K562 (cell line): ENCODE measurements at regions not wholly inside any gene's neighbourhood (a gene's known extent, or its start where the extent isn't known, plus 50 kb on each side); places are given as distances from the start of the nearest gene placed in this dataset.

Experiments
- ATAC-seq: fragments of 200-7000 bp; cut with Tn5 transposase; 3 replicates; pipeline ENCODE4 v1.9.1; 2020; ENCODE audit warnings: moderate library complexity
- BruUV-seq: library from RNA; stranded (reverse); fragments of 400-500 nt; replicated peaks from 2 replicates; lab custom pipeline; 2021; lab: Mats Ljungman, UMichigan
- CTCF ChIA-PET: fragments of 300-600 bp; formaldehyde crosslinking; extraction: SDS; loops from one replicate; lab custom pipeline; 2021; ENCODE audit warnings: low intra/inter-chr PET ratio; lab: Yijun Ruan, JAX
- POLR2A ChIA-PET: fragments of 300-600, 350-650 bp; sonication (Branson Sonifier 250); formaldehyde crosslinking; extraction: SDS; loops from one replicate; lab custom pipeline; 2021; ENCODE audit warnings: antibody characterized with exemption, inconsistent platforms; lab: Yijun Ruan, JAX
- DNase-seq, 4 experiments: peaks; one replicate each; pipeline versions ENCODE4 v3.0.0 to v3.0.0-alpha.2; 2011 to 2018; ENCODE audit warnings: low spot score in 3 of 4, mixed read lengths in 3 of 4; ENCODE audit errors: extremely low read depth in 1 of 4
- FAIRE-seq: peaks from 2 replicates; lab custom pipeline; 2011; peaks lifted over from hg19 to GRCh38; lab: Jason Lieb, UNC
- H2AFZ ChIP-seq: 2 replicates; pipeline ENCODE4 v1.6.0; 2011; ENCODE audit warnings: low read depth, low read length, control low read depth, inconsistent platforms
- H3K27ac ChIP-seq: fragments of 200-600 bp; 3 replicates; pipeline ENCODE4 v1.8.0; 2011; ENCODE audit warnings: low read depth, mild to moderate bottlenecking, control low read depth, inconsistent platforms, low read length, moderate library complexity, mixed read lengths; ENCODE audit errors: extremely low read depth
- H3K27me3 ChIP-seq, 2 experiments: fragments of 300-600 bp in 1 of 2; 2 replicates in 1 of 2; 3 replicates in 1 of 2; pipeline versions ENCODE4 v1.6.0 to v1.8.0; 2011; ENCODE audit warnings: inconsistent platforms in 2 of 2, low read length in 2 of 2, mild to moderate bottlenecking in 1 of 2, mixed read lengths in 1 of 2, moderate library complexity in 1 of 2; ENCODE audit not compliant: control insufficient read depth in 2 of 2, insufficient read depth in 2 of 2
- H3K36me3 ChIP-seq: fragments of 300-600 bp; 3 replicates; pipeline ENCODE4 v1.8.0; 2011; ENCODE audit warnings: mild to moderate bottlenecking, low read length, inconsistent platforms; ENCODE audit not compliant: control insufficient read depth, insufficient read depth
- H3K4me1 ChIP-seq, 2 experiments: fragments of 200-600 bp in 1 of 2; replicated peaks in 1 of 2; 2 replicates in 1 of 2; 3 replicates in 1 of 2; pipeline versions ENCODE4 v1.5.1 to v1.8.0; 2011; ENCODE audit warnings: inconsistent platforms in 2 of 2, low read length in 2 of 2, mild to moderate bottlenecking in 1 of 2, mixed read lengths in 1 of 2, moderate library complexity in 1 of 2; ENCODE audit not compliant: control insufficient read depth in 2 of 2, insufficient read depth in 2 of 2
- H3K4me2 ChIP-seq: 2 replicates; pipeline ENCODE4 v1.6.1; 2011; ENCODE audit warnings: low read length, control low read depth, inconsistent platforms, mixed read lengths; ENCODE audit not compliant: insufficient read depth
- H3K4me3 ChIP-seq: fragments of 200-600 bp; sonication (generic), shearing (Covaris generic); 2 replicates; pipeline ENCODE4 v1.5.1; 2016; ENCODE audit warnings: control low read depth, inconsistent platforms
- H3K79me2 ChIP-seq: fragments of 200-600 bp; 3 replicates; pipeline ENCODE4 v1.8.0; 2011; ENCODE audit warnings: low read length, inconsistent platforms; ENCODE audit not compliant: control insufficient read depth, insufficient read depth
- H3K9ac ChIP-seq, 2 experiments: 2 replicates each; pipeline versions ENCODE4 v1.6.0 to v1.6.1; 2011; ENCODE audit warnings: low read depth in 2 of 2, low read length in 2 of 2, control low read depth in 1 of 2, inconsistent platforms in 1 of 2, mild to moderate bottlenecking in 1 of 2, mixed read lengths in 1 of 2; ENCODE audit not compliant: insufficient read depth in 1 of 2
- H3K9me1 ChIP-seq: one replicate; pipeline ENCODE4 v1.6.0; 2011; ENCODE audit warnings: inconsistent platforms, mild to moderate bottlenecking, low read length, moderate library complexity; ENCODE audit not compliant: control insufficient read depth, insufficient read depth
- H3K9me3 ChIP-seq: replicated peaks from 2 replicates; pipeline ENCODE4 v1.5.1; 2011; ENCODE audit warnings: low read depth, low read length, inconsistent platforms; ENCODE audit not compliant: control insufficient read depth, insufficient read depth
- H4K20me1 ChIP-seq: replicated peaks from 2 replicates; pipeline ENCODE4 v1.6.1; 2011; ENCODE audit warnings: low read length, inconsistent platforms, mixed read lengths; ENCODE audit not compliant: control insufficient read depth, insufficient read depth
- ATF6 ChIP-seq: sonication (generic); formaldehyde crosslinking; IDR thresholded peaks from 2 replicates; pipeline ENCODE4 v1.4.0; 2020; ENCODE audit warnings: mild to moderate bottlenecking, missing genetic modification reagents
- BRF2 ChIP-seq: IDR thresholded peaks from 3 replicates; pipeline ENCODE4 v1.6.1; 2011; ENCODE audit warnings: borderline replicate concordance, mild to moderate bottlenecking; ENCODE audit not compliant: insufficient read length, insufficient read depth
- CTCFL ChIP-seq: IDR thresholded peaks from 2 replicates; pipeline ENCODE4 v1.6.1; 2011; ENCODE audit warnings: borderline replicate concordance, low read depth, mild to moderate bottlenecking, moderate library complexity, low read length; ENCODE audit not compliant: insufficient read depth, poor library complexity, severe bottlenecking
- FOS ChIP-seq: IDR thresholded peaks from 3 replicates; pipeline ENCODE4 v1.6.1; 2011; ENCODE audit not compliant: insufficient read length; ENCODE audit errors: extremely low read depth
- FOXK2 ChIP-seq, 2 experiments: fragments of 450-650 bp; IDR thresholded peaks in 1 of 2; conservative IDR thresholded peaks in 1 of 2; 2 replicates each; pipeline ENCODE4 v1.6.1; 2016; ENCODE audit warnings: low read depth in 2 of 2, mild to moderate bottlenecking in 1 of 2
- GABPA ChIP-seq: fragments of 200-800 bp; sonication (Bioruptor generic); conservative IDR thresholded peaks from 2 replicates; pipeline ENCODE4 v1.6.1; 2016; ENCODE audit warnings: low read depth, missing genetic modification characterization, missing compliant biosample characterization
- HMGXB4 ChIP-seq: sonication (generic); formaldehyde crosslinking; IDR thresholded peaks from 2 replicates; pipeline ENCODE4 v1.8.1; 2023; ENCODE audit warnings: mild to moderate bottlenecking, missing genetic modification reagents
- HOMEZ ChIP-seq: fragments of 250-450 bp; sonication (Bioruptor Pico); IDR thresholded peaks from 2 replicates; pipeline ENCODE4 v1.4.0; 2020; ENCODE audit warnings: mild to moderate bottlenecking, moderate library complexity
- POLR3G ChIP-seq: IDR thresholded peaks from 2 replicates; pipeline ENCODE4 v1.6.1; 2011; ENCODE audit not compliant: insufficient read length, insufficient replicate concordance; ENCODE audit errors: extremely low read depth
- RFX5 ChIP-seq: IDR thresholded peaks from 2 replicates; pipeline ENCODE4 v1.6.1; 2011; ENCODE audit warnings: low read depth, mild to moderate bottlenecking, improper control_type of control experiment, low read length
- SUPT5H ChIP-seq: fragments of 450-650 bp; IDR thresholded peaks from 2 replicates; pipeline ENCODE4 v1.6.1; 2016
- ZNF76 ChIP-seq: fragments of 250-450 bp; sonication (Bioruptor Pico); IDR thresholded peaks from 2 replicates; pipeline ENCODE4 v1.4.0; 2020; ENCODE audit warnings: mild to moderate bottlenecking, moderate library complexity, borderline replicate concordance
- WGBS: fragments of 100-300 bp; shearing (Covaris generic); methylation state at CpG from one replicate; pipeline ENCODE4 v1.1.6; 2016; ENCODE audit warnings: low coverage, mixed read lengths; ENCODE audit not compliant: insufficient coverage; ENCODE audit errors: missing lambda C conversion rate; 5-methylcytosine and 5-hydroxymethylcytosine counted together
- in situ Hi-C: fragments of 300-500 bp; cut with MboI; formaldehyde crosslinking; loops from 4 replicates; pipeline ENCODE4 v1.15.0; 2018; ENCODE audit warnings: inconsistent platforms, mixed read lengths
- intact Hi-C: fragments of 100-400 bp; cut with micrococcal nuclease; formaldehyde crosslinking; loops from 2 replicates; pipeline ENCODE4 v1.14.2; 2022

- CTCF ChIA-PET: no interaction called here
- DNase-seq (no peak), ATAC-seq (no peak), FAIRE-seq (no peak)
- Histone ChIP-seq H3K4me1 (peaks cover 11 to 19% of the 10 kb centered on the region in 2 experiments; a peak in 4 of 5 replicates), H2AFZ (no peak overlapping the region), H4K20me1 (no peaks in the 10 kb centered on the region), H3K9ac (no peak overlapping the region), H3K9me1 (no peaks in the 10 kb centered on the region), H3K4me3 (no peak overlapping the region), H3K79me2 (no peaks in the 10 kb centered on the region), H3K27me3 (no peaks in the 10 kb centered on the region), H3K27ac (no peak overlapping the region), H3K9me3 (no peaks in the 10 kb centered on the region), H3K36me3 (no peaks in the 10 kb centered on the region), H3K4me2 (no peak overlapping the region)
- intact Hi-C loops (no loop called here), in situ Hi-C loops (no loop called here)
- POLR2A ChIA-PET: no interaction called here
- BruUV-seq: no TSS peak
- WGBS: 70% methylated on average over 4 of the region's 5 CpGs
- TF ChIP-seq HMGXB4 (CRISPR knock-in tag): no peak
- TF ChIP-seq RFX5: no peak
- TF ChIP-seq CTCFL: no peak
- TF ChIP-seq POLR3G: no peak
- TF ChIP-seq BRF2: no peak
- TF ChIP-seq ATF6: no peak
- no peak for TF ChIP-seq SUPT5H
- TF ChIP-seq ZNF76: no peak
- no peak for TF ChIP-seq FOXK2 (conservative IDR thresholded peaks at IDR 0.05 in 1 of 2, IDR thresholded peaks at IDR 0.05 in 1 of 2; ENCODE audit: low read depth in 2 of 2)
- no peak for TF ChIP-seq FOS
- no peak for TF ChIP-seq GABPA (tag)
- TF ChIP-seq HOMEZ: no peak
These were observed 54.1 kb upstream of the CDKN2AIP start for GRCh38 chr4:183390374-183390773.
